GM23338 (cell line): ENCODE measurements at regions not wholly inside any gene's neighbourhood (a gene's known extent, or its start where the extent isn't known, plus 50 kb on each side); places are given as distances from the start of the nearest gene placed in this dataset.
A peak's percentile ranks its signal among the peaks of the same experiment; 100 is the strongest.

Experiments
- ATAC-seq: fragments of 200-7000 bp; cut with Tn5 transposase; 3 replicates; pipeline ENCODE4 v1.9.1; 2020
- DNase-seq: peaks from one replicate; pipeline ENCODE4 v3.0.0-alpha.2; 2015; ENCODE audit warnings: low spot score
- H2AFZ ChIP-seq: fragments of 200-600 bp; sonication (generic); 2 replicates; pipeline ENCODE4 v1.8.0; 2016; ENCODE audit warnings: antibody characterized with exemption, mild to moderate bottlenecking, moderate library complexity
- H3F3A ChIP-seq: fragments of 200-600 bp; sonication (generic); replicated peaks from 2 replicates; pipeline ENCODE4 v1.8.0; 2017; ENCODE audit warnings: antibody characterized with exemption, mixed run types, low read depth
- H3K27ac ChIP-seq: fragments of 200-600 bp; sonication (generic); 2 replicates; pipeline ENCODE4 v1.6.1; 2016; ENCODE audit warnings: low read depth
- H3K27me3 ChIP-seq: fragments of 200-600 bp; sonication (generic); 2 replicates; pipeline ENCODE4 v1.8.0; 2016; ENCODE audit warnings: mild to moderate bottlenecking, mixed run types, moderate library complexity; ENCODE audit not compliant: insufficient read depth
- H3K36me3 ChIP-seq: fragments of 200-600 bp; sonication (generic); 2 replicates; pipeline ENCODE4 v1.8.0; 2016; ENCODE audit warnings: mild to moderate bottlenecking; ENCODE audit not compliant: insufficient read depth
- H3K4me1 ChIP-seq: fragments of 200-600 bp; sonication (generic); 2 replicates; pipeline ENCODE4 v1.8.0; 2016; ENCODE audit warnings: mild to moderate bottlenecking, moderate library complexity; ENCODE audit not compliant: insufficient read depth
- H3K4me2 ChIP-seq: fragments of 200-600 bp; sonication (generic); 2 replicates; pipeline ENCODE4 v1.7.1; 2017; ENCODE audit warnings: mixed run types
- H3K4me3 ChIP-seq: fragments of 200-600 bp; sonication (generic); 2 replicates; pipeline ENCODE4 v1.6.1; 2016; ENCODE audit warnings: mixed run types
- H3K79me2 ChIP-seq: fragments of 200-600 bp; sonication (generic); replicated peaks from 2 replicates; pipeline ENCODE4 v1.8.0; 2017; ENCODE audit warnings: mild to moderate bottlenecking; ENCODE audit not compliant: insufficient read depth
- H3K9me2 ChIP-seq: fragments of 200-600 bp; sonication (generic); 2 replicates; pipeline ENCODE4 v1.8.0; 2017; ENCODE audit not compliant: insufficient read depth
- H4K20me1 ChIP-seq: fragments of 200-600 bp; sonication (generic); replicated peaks from 2 replicates; pipeline ENCODE4 v1.8.0; 2017; ENCODE audit warnings: mild to moderate bottlenecking; ENCODE audit not compliant: insufficient read depth
- H3K27ac Mint-ChIP-seq: 2 replicates; pipeline ENCODE4 v1.8.0; 2020; ENCODE audit warnings: inconsistent platforms, mild to moderate bottlenecking, moderate library complexity, mixed read lengths
- H3K27me3 Mint-ChIP-seq: 3 replicates; pipeline ENCODE4 v1.8.0; 2022; ENCODE audit warnings: low read depth, mild to moderate bottlenecking, moderate library complexity, mixed read lengths, inconsistent platforms; ENCODE audit not compliant: insufficient read depth, poor library complexity
- H3K36me3 Mint-ChIP-seq: 3 replicates; pipeline ENCODE4 v1.8.0; 2021; ENCODE audit warnings: low read depth, mild to moderate bottlenecking, inconsistent platforms, moderate library complexity, mixed read lengths
- H3K4me1 Mint-ChIP-seq: 3 replicates; pipeline ENCODE4 v1.8.0; 2020; ENCODE audit warnings: mild to moderate bottlenecking, inconsistent platforms, mixed read lengths
- H3K4me3 Mint-ChIP-seq: 3 replicates; pipeline ENCODE4 v1.8.0; 2021; ENCODE audit warnings: moderate library complexity, mild to moderate bottlenecking, inconsistent platforms, mixed read lengths
- H3K9me3 Mint-ChIP-seq: 3 replicates; pipeline ENCODE4 v1.8.0; 2020; ENCODE audit warnings: moderate library complexity, mild to moderate bottlenecking, inconsistent platforms, mixed read lengths
- JUNB ChIP-seq: IDR thresholded peaks from one replicate; pipeline ENCODE4 v1.6.1; 2016; ENCODE audit warnings: antibody characterized with exemption; ENCODE audit not compliant: unreplicated experiment
- POLR2AphosphoS5 ChIP-seq: IDR thresholded peaks from 2 replicates; pipeline ENCODE4 v1.6.1; 2016; ENCODE audit warnings: antibody characterized with exemption, low read depth
- ZNF114 ChIP-seq: fragments of 250-450 bp; sonication (Bioruptor Pico); IDR thresholded peaks from 2 replicates; pipeline ENCODE4 v1.5.0; 2020; ENCODE audit warnings: mild to moderate bottlenecking, moderate library complexity
- ZNF331 ChIP-seq: fragments of 250-450 bp; sonication (Bioruptor Pico); IDR thresholded peaks from 2 replicates; pipeline ENCODE4 v1.5.0; 2020; ENCODE audit warnings: low read depth, mild to moderate bottlenecking, moderate library complexity
- TF ChIP-seq, protein P1 (sequence below): fragments of 250-450 bp; sonication (Bioruptor Pico); IDR thresholded peaks from 2 replicates; pipeline ENCODE4 v1.5.0; 2020; ENCODE audit warnings: mild to moderate bottlenecking, moderate library complexity
- TF ChIP-seq, protein P2 (sequence below), 2 experiments: fragments of 200-600 bp in 1 of 2; sonication (generic) in 1 of 2; conservative IDR thresholded peaks; 2 replicates each; pipeline versions ENCODE4 v1.5.1 to v1.6.1; 2016 to 2017; ENCODE audit warnings: antibody characterized with exemption in 2 of 2, low read depth in 2 of 2, mild to moderate bottlenecking in 2 of 2, moderate library complexity in 1 of 2
- TF ChIP-seq, protein P3 (sequence below): IDR thresholded peaks from 2 replicates; pipeline ENCODE4 v1.6.1; 2016; ENCODE audit warnings: antibody characterized with exemption

DNA sequence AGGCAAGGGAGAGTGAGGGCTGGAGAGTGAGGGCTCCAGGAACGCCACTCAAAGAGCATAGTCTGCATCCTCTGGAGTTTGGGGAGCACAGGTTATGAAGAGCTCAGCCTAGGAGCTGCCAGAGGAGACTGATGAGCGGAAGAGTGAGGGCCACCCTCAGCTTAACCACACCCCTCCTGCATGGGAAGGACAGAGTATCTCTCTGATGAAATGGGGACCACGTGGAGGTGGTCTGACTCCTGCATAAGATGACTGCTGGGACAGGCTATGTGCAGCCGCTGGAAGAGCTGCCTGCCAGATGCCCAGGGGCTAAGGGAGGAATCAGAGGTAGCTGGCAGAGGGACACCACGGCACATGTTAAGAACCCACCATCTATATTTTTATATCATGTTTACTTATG lies 162.9 kb upstream of the POU2AF2 start (continued):
- TF ChIP-seq, protein P1, sequence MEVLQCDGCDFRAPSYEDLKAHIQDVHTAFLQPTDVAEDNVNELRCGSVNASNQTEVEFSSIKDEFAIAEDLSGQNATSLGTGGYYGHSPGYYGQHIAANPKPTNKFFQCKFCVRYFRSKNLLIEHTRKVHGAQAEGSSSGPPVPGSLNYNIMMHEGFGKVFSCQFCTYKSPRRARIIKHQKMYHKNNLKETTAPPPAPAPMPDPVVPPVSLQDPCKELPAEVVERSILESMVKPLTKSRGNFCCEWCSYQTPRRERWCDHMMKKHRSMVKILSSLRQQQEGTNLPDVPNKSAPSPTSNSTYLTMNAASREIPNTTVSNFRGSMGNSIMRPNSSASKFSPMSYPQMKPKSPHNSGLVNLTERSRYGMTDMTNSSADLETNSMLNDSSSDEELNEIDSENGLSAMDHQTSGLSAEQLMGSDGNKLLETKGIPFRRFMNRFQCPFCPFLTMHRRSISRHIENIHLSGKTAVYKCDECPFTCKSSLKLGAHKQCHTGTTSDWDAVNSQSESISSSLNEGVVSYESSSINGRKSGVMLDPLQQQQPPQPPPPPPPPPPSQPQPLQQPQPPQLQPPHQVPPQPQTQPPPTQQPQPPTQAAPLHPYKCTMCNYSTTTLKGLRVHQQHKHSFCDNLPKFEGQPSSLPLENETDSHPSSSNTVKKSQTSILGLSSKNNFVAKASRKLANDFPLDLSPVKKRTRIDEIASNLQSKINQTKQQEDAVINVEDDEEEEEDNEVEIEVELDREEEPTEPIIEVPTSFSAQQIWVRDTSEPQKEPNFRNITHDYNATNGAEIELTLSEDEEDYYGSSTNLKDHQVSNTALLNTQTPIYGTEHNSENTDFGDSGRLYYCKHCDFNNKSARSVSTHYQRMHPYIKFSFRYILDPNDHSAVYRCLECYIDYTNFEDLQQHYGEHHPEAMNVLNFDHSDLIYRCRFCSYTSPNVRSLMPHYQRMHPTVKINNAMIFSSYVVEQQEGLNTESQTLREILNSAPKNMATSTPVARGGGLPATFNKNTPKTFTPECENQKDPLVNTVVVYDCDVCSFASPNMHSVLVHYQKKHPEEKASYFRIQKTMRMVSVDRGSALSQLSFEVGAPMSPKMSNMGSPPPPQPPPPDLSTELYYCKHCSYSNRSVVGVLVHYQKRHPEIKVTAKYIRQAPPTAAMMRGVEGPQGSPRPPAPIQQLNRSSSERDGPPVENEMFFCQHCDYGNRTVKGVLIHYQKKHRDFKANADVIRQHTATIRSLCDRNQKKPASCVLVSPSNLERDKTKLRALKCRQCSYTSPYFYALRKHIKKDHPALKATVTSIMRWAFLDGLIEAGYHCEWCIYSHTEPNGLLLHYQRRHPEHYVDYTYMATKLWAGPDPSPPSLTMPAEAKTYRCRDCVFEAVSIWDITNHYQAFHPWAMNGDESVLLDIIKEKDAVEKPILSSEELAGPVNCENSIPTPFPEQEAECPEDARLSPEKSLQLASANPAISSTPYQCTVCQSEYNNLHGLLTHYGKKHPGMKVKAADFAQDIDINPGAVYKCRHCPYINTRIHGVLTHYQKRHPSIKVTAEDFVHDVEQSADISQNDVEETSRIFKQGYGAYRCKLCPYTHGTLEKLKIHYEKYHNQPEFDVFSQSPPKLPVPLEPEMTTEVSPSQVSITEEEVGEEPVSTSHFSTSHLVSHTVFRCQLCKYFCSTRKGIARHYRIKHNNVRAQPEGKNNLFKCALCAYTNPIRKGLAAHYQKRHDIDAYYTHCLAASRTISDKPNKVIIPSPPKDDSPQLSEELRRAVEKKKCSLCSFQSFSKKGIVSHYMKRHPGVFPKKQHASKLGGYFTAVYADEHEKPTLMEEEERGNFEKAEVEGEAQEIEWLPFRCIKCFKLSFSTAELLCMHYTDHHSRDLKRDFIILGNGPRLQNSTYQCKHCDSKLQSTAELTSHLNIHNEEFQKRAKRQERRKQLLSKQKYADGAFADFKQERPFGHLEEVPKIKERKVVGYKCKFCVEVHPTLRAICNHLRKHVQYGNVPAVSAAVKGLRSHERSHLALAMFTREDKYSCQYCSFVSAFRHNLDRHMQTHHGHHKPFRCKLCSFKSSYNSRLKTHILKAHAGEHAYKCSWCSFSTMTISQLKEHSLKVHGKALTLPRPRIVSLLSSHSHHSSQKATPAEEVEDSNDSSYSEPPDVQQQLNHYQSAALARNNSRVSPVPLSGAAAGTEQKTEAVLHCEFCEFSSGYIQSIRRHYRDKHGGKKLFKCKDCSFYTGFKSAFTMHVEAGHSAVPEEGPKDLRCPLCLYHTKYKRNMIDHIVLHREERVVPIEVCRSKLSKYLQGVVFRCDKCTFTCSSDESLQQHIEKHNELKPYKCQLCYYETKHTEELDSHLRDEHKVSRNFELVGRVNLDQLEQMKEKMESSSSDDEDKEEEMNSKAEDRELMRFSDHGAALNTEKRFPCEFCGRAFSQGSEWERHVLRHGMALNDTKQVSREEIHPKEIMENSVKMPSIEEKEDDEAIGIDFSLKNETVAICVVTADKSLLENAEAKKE (CRISPR knock-in tag), result no peak

DNA sequence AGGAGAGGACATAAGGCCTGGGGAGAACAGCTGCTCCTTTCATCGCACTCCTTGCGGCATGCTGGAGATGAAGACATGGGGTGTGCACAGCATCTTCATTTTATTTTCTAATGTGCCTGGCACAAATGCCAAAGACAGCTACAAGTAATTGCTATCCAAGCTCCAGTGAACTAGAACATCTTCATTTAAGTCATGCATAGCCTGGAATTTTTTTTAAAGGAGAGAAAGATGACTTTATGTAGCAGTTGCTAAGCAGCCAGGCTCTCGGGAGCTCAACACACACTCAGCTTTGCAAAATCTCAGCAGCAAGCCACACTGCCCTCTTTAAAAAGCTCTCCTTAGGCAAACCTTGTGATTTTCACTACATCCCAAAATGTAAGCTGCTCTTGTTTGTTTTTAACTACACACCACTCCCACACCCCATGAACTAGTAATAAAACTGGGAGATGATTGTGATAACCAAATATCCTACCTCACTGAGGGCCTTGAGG lies 164.5 kb upstream of the POU2AF2 start:
- no peak overlapping the region for H3K27ac Mint-ChIP-seq
- Histone ChIP-seq H3K27me3 (no peaks in the 10 kb centered on the region), H3K27ac (no peak overlapping the region), H3K4me3 (no peak overlapping the region), H3K4me1 (no peaks in the 10 kb centered on the region; the same call in 1 of the 2 replicates), H3K79me2 (no peaks in the 10 kb centered on the region), H3F3A (no peaks in the 10 kb centered on the region), H2AFZ (peak overlapping the region; percentile 74; the same call in 1 of the 2 replicates), H3K4me2 (no peak overlapping the region), H3K36me3 (no peaks in the 10 kb centered on the region), H4K20me1 (no peaks in the 10 kb centered on the region), H3K9me2 (no peaks in the 10 kb centered on the region)
- H3K9me3 Mint-ChIP-seq, result no peaks in the 10 kb centered on the region
- ATAC-seq (no peak), DNase-seq (no peak)
- TF ChIP-seq, protein P2, sequence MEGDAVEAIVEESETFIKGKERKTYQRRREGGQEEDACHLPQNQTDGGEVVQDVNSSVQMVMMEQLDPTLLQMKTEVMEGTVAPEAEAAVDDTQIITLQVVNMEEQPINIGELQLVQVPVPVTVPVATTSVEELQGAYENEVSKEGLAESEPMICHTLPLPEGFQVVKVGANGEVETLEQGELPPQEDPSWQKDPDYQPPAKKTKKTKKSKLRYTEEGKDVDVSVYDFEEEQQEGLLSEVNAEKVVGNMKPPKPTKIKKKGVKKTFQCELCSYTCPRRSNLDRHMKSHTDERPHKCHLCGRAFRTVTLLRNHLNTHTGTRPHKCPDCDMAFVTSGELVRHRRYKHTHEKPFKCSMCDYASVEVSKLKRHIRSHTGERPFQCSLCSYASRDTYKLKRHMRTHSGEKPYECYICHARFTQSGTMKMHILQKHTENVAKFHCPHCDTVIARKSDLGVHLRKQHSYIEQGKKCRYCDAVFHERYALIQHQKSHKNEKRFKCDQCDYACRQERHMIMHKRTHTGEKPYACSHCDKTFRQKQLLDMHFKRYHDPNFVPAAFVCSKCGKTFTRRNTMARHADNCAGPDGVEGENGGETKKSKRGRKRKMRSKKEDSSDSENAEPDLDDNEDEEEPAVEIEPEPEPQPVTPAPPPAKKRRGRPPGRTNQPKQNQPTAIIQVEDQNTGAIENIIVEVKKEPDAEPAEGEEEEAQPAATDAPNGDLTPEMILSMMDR (conservative IDR thresholded peaks at IDR 0.05; ENCODE audit: low read depth in 2 of 2), result no peak
- TF ChIP-seq ZNF331 (CRISPR knock-in tag) (no peak), ZNF114 (CRISPR knock-in tag) (no peak), POLR2AphosphoS5 (no peak), JUNB (no peak)
- TF ChIP-seq, protein P3, sequence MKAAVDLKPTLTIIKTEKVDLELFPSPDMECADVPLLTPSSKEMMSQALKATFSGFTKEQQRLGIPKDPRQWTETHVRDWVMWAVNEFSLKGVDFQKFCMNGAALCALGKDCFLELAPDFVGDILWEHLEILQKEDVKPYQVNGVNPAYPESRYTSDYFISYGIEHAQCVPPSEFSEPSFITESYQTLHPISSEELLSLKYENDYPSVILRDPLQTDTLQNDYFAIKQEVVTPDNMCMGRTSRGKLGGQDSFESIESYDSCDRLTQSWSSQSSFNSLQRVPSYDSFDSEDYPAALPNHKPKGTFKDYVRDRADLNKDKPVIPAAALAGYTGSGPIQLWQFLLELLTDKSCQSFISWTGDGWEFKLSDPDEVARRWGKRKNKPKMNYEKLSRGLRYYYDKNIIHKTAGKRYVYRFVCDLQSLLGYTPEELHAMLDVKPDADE, result no peak
- H3K4me1 Mint-ChIP-seq, result peaks cover 7% of the 10 kb centered on the region; the same call in 2 of the 3 replicates
- peaks cover 8% of the 10 kb centered on the region for H3K27me3 Mint-ChIP-seq
- H3K4me3 Mint-ChIP-seq, result no peak overlapping the region
- no peaks in the 10 kb centered on the region for H3K36me3 Mint-ChIP-seq
